AG04450 (cell line): ENCODE measurements at regions not wholly inside any gene's neighbourhood (a gene's known extent, or its start where the extent isn't known, plus 50 kb on each side); places are given as distances from the start of the nearest gene placed in this dataset.

Experiments
- CTCF ChIA-PET: fragments of 300-600, 350-600 bp; formaldehyde crosslinking; extraction: SDS; loops from one replicate; lab custom pipeline; 2022; ENCODE audit warnings: antibody characterized with exemption, inconsistent platforms; lab: Charles Lee
- POLR2A ChIA-PET: fragments of 350-600 bp; formaldehyde crosslinking; extraction: SDS; loops from one replicate; lab custom pipeline; 2021; ENCODE audit warnings: antibody characterized with exemption, inconsistent platforms; lab: Yijun Ruan, JAX
- DNase-seq: peaks from one replicate; pipeline ENCODE4 v3.0.0-alpha.2; 2011; ENCODE audit warnings: low read depth, low spot score
- H3K27ac ChIP-seq: one replicate; pipeline ENCODE4 v1.5.1; 2012; ENCODE audit warnings: low read depth, low read length, control low read depth
- H3K27me3 ChIP-seq: one replicate; pipeline ENCODE4 v1.6.0; 2012; ENCODE audit warnings: low read length; ENCODE audit not compliant: control insufficient read depth, insufficient read depth
- H3K4me3 ChIP-seq: 2 replicates; pipeline ENCODE4 v1.5.1; 2011; ENCODE audit warnings: mild to moderate bottlenecking, low read depth, low read length, control low read depth
- H3K9me3 ChIP-seq: 2 replicates; pipeline ENCODE4 v1.5.1; 2012; ENCODE audit warnings: low read length; ENCODE audit not compliant: control insufficient read depth, insufficient read depth
- TF ChIP-seq, protein P1 (sequence below): IDR thresholded peaks from 2 replicates; pipeline ENCODE4 v1.5.1; 2011; ENCODE audit warnings: low read depth, low read length, control low read depth, inconsistent platforms

DNA sequence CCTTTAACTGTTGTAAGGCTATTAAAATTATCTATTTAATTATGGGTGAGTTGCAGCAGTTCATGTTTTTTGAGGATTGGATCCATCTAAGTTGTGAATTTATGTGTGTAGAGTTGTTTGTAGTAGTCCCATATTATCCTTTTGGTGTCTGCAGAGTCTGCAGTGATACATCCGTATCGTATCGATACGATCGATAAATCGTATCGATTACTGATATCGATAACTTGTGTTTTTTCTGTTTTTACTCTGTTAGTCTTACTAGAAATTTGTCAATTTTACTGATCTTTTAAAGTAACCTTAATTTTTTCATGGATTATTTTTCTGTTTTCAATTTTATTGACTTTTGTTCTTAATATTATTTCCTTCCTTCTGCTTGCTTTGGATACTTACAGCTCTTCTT is 462.5 kb upstream of the SOX5 start:
- no peaks in the 10 kb centered on the region for H3K27me3 ChIP-seq
- TF ChIP-seq, protein P1, sequence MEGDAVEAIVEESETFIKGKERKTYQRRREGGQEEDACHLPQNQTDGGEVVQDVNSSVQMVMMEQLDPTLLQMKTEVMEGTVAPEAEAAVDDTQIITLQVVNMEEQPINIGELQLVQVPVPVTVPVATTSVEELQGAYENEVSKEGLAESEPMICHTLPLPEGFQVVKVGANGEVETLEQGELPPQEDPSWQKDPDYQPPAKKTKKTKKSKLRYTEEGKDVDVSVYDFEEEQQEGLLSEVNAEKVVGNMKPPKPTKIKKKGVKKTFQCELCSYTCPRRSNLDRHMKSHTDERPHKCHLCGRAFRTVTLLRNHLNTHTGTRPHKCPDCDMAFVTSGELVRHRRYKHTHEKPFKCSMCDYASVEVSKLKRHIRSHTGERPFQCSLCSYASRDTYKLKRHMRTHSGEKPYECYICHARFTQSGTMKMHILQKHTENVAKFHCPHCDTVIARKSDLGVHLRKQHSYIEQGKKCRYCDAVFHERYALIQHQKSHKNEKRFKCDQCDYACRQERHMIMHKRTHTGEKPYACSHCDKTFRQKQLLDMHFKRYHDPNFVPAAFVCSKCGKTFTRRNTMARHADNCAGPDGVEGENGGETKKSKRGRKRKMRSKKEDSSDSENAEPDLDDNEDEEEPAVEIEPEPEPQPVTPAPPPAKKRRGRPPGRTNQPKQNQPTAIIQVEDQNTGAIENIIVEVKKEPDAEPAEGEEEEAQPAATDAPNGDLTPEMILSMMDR, result no peak
- ChIA-PET CTCF (no interaction called here), POLR2A (no interaction called here)
- no peak overlapping the region for H3K27ac ChIP-seq
- no peak for DNase-seq
- no peaks in the 10 kb centered on the region for H3K9me3 ChIP-seq
- H3K4me3 ChIP-seq, result no peak overlapping the region

- H3K27ac ChIP-seq, result no peak overlapping the region
- TF ChIP-seq, protein P1, result no peak
- H3K27me3 ChIP-seq, result no peaks in the 10 kb centered on the region
- CTCF ChIA-PET, result no interaction called here
- POLR2A ChIA-PET, result no interaction called here
- no peak overlapping the region for H3K4me3 ChIP-seq
- no peaks in the 10 kb centered on the region for H3K9me3 ChIP-seq
- no peak for DNase-seq
Observed at GRCh38 chr12:24409868-24410267, 460.4 kb upstream of the SOX5 start.

GRCh38 chr12:24408305-24408704 is 458.8 kb upstream of the SOX5 start:
- Histone ChIP-seq H3K27ac (no peak overlapping the region), H3K27me3 (no peaks in the 10 kb centered on the region), H3K9me3 (no peaks in the 10 kb centered on the region), H3K4me3 (no peak overlapping the region)
- ChIA-PET POLR2A (no interaction called here), CTCF (no interaction called here)
- TF ChIP-seq, protein P1, result no peak
- no peak for DNase-seq

DNA sequence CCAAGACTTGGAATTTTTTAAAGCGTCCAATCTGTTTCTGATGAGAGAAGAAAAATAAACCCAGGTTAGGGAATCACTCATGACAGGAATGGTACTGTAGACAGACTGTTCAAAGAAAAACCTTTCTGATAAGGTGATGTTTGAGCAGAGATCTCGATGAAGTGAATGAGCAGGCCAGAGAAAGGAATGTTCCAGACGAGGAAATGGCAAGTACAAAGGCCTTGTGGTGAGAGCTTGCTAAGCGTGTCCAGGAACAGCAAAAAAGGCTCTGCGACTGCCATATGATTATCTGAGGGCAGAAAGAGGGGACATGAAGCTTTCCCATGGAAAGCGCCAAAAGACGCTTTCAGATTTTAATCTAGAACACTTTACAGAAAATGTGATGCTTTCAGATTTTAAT is 458.4 kb upstream of the SOX5 start:
- no peak overlapping the region for H3K27ac ChIP-seq
- H3K27me3 ChIP-seq, result no peaks in the 10 kb centered on the region
- no peak overlapping the region for H3K4me3 ChIP-seq
- TF ChIP-seq, protein P1, result no peak
- ChIA-PET POLR2A (no interaction called here), CTCF (no interaction called here)
- DNase-seq, result no peak
- H3K9me3 ChIP-seq, result no peaks in the 10 kb centered on the region

- H3K9me3 ChIP-seq, result no peaks in the 10 kb centered on the region
- CTCF ChIA-PET, result no interaction called here
- no peaks in the 10 kb centered on the region for H3K27me3 ChIP-seq
- peak overlapping the region; percentile 43 for H3K27ac ChIP-seq
- H3K4me3 ChIP-seq, result no peak overlapping the region
- peak; percentile 52 for DNase-seq
- TF ChIP-seq, protein P1, result no peak
- POLR2A ChIA-PET, result interaction anchor here (0.6 to 1.6 kb wide), 2 partner anchors 26 to 297 kb away, joined by 3 to 17 read pairs; no protein-coding TSS in a partner anchor
Observed at GRCh38 chr12:24404086-24404815, 454.8 kb upstream of the SOX5 start.
